ENCODE measurements at regions not wholly inside any gene's neighbourhood (a gene's known extent, or its start where the extent isn't known, plus 50 kb on each side); places are given as distances from the start of the nearest gene placed in this dataset.
"Not testable (repeated sequence)": the region's sequence is repeated elsewhere in the genome, so short reads cannot be mapped to it uniquely, and the experiment has no call there.

- DNase-seq (ENCODE audit: low read depth), result no peak
Measured at GRCh38 chr21:28877318-28877884, 115.3 kb downstream of the LTN1 start.

- no peak for DNase-seq (ENCODE audit: low read depth)
Measured at GRCh38 chr21:28875078-28875477, 117.6 kb downstream of the LTN1 start.

GRCh38 chr21:28872218-28872617 is 120.5 kb downstream of the LTN1 start:
- no peak for DNase-seq (ENCODE audit: low read depth)

GRCh38 chr21:28871388-28872010 is 121.2 kb downstream of the LTN1 start:
- DNase-seq (ENCODE audit: low read depth), result no peak

GRCh38 chr21:28867401-28867800 is 125.3 kb downstream of the LTN1 start:
- no peak for DNase-seq (ENCODE audit: low read depth)

- no peak for DNase-seq (ENCODE audit: low read depth)
Measured at GRCh38 chr21:28865488-28866186, 127.0 kb downstream of the LTN1 start.

GRCh38 chr21:28858424-28858823 is 134.3 kb downstream of the LTN1 start:
- DNase-seq (ENCODE audit: low read depth), result no peak

- no peak for DNase-seq (ENCODE audit: low read depth)
Measured at GRCh38 chr21:28857752-28858151, 134.9 kb downstream of the LTN1 start.

GRCh38 chr21:28856588-28857250 is 136.0 kb downstream of the LTN1 start:
- DNase-seq (ENCODE audit: low read depth), result no peak

GRCh38 chr21:28852706-28853105 is 140.0 kb downstream of the LTN1 start:
- no peak for DNase-seq (ENCODE audit: low read depth)

- no peak for DNase-seq (ENCODE audit: low read depth)
Measured at GRCh38 chr21:28851645-28852044, 141.0 kb downstream of the LTN1 start.

- DNase-seq (ENCODE audit: low read depth), result not testable (repeated sequence)
Measured at GRCh38 chr21:28839237-28839636, 153.4 kb downstream of the LTN1 start.

GRCh38 chr21:28837426-28837825 is 155.3 kb downstream of the LTN1 start:
- DNase-seq (ENCODE audit: low read depth), result not testable (repeated sequence)

GRCh38 chr21:28836588-28836987 is 156.1 kb downstream of the LTN1 start:
- DNase-seq (ENCODE audit: low read depth), result not testable (repeated sequence)

GRCh38 chr21:28834335-28835238 is 158.1 kb downstream of the LTN1 start:
- no peak for DNase-seq (ENCODE audit: low read depth)

GRCh38 chr21:28833609-28834008 is 159.1 kb downstream of the LTN1 start:
- DNase-seq (ENCODE audit: low read depth), result no peak

- DNase-seq (ENCODE audit: low read depth), result no peak
Measured at GRCh38 chr21:28833182-28833581, 159.5 kb downstream of the LTN1 start.

GRCh38 chr21:28832715-28833061 is 160.0 kb downstream of the LTN1 start:
- DNase-seq (ENCODE audit: low read depth), result no peak

GRCh38 chr21:28832013-28832714 is 160.5 kb downstream of the LTN1 start:
- DNase-seq (ENCODE audit: low read depth), result no peak

- no peak for DNase-seq (ENCODE audit: low read depth)
Measured at GRCh38 chr21:28828981-28829380, 163.7 kb downstream of the LTN1 start.

GRCh38 chr21:28828021-28828420 is 164.7 kb downstream of the LTN1 start:
- DNase-seq (ENCODE audit: low read depth), result no peak

Data from activated T-helper 1 cell treated with Interleukin-2 at 50 U/mL for 16 hours (primary cell).